ENCODE measurements at regions not wholly inside any gene's neighbourhood (a gene's known extent, or its start where the extent isn't known, plus 50 kb on each side); places are given as distances from the start of the nearest gene placed in this dataset.

GRCh38 chr20:17859002-17859615 lies 109.5 kb downstream of the SNX5 start (continued):
- TF ChIP-seq BRD4 (CRISPR knock-in tag; IDR thresholded peaks at IDR 0.05) = peak; percentile 99
- peak; percentile 99 for TF ChIP-seq TOPORS (CRISPR knock-in tag; IDR thresholded peaks at IDR 0.05)
- TF ChIP-seq JUNB (CRISPR knock-in tag; IDR thresholded peaks at IDR 0.05; ENCODE audit: borderline replicate concordance) = peak; percentile 57; the same call in 1 of the 2 replicates
- peak; percentile 93 for TF ChIP-seq TCF7L2 (IDR thresholded peaks at IDR 0.05; ENCODE audit: low read depth, low read length)
- no peak for TF ChIP-seq PRDM15 (CRISPR knock-in tag; IDR thresholded peaks at IDR 0.05)
- TF ChIP-seq RXRB (CRISPR knock-in tag; IDR thresholded peaks at IDR 0.05; ENCODE audit: borderline replicate concordance) = peak; percentile 100
- no peak for TF ChIP-seq HNRNPUL1 (IDR thresholded peaks at IDR 0.05; ENCODE audit: low read depth, low read length)
- TF ChIP-seq MAF1 (CRISPR knock-in tag; IDR thresholded peaks at IDR 0.05; ENCODE audit: borderline replicate concordance) = peak; percentile 88; the same call in 1 of the 2 replicates
- TF ChIP-seq RNF219 (CRISPR knock-in tag; IDR thresholded peaks at IDR 0.05) = 0 out of 2 replicates have a peak, but pooled peaks have one; percentile 58
- TF ChIP-seq SMARCC2 (IDR thresholded peaks at IDR 0.05) = peak; percentile 92; the same call in 1 of the 2 replicates
- TF ChIP-seq, protein P1, sequence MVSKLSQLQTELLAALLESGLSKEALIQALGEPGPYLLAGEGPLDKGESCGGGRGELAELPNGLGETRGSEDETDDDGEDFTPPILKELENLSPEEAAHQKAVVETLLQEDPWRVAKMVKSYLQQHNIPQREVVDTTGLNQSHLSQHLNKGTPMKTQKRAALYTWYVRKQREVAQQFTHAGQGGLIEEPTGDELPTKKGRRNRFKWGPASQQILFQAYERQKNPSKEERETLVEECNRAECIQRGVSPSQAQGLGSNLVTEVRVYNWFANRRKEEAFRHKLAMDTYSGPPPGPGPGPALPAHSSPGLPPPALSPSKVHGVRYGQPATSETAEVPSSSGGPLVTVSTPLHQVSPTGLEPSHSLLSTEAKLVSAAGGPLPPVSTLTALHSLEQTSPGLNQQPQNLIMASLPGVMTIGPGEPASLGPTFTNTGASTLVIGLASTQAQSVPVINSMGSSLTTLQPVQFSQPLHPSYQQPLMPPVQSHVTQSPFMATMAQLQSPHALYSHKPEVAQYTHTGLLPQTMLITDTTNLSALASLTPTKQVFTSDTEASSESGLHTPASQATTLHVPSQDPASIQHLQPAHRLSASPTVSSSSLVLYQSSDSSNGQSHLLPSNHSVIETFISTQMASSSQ (IDR thresholded peaks at IDR 0.05; ENCODE audit: low read depth) = peak; percentile 87
- TF ChIP-seq, protein P1 (CRISPR knock-in tag; IDR thresholded peaks at IDR 0.05; ENCODE audit: borderline replicate concordance) = peak; percentile 98
- TF ChIP-seq DR1 (CRISPR knock-in tag; IDR thresholded peaks at IDR 0.05) = peak; percentile 90
- peak; percentile 80 for TF ChIP-seq ZNF629 (CRISPR knock-in tag; conservative IDR thresholded peaks at IDR 0.05)
- TF ChIP-seq MLXIP (CRISPR knock-in tag; IDR thresholded peaks at IDR 0.05; ENCODE audit: borderline replicate concordance) = peak; percentile 92; the same call in 1 of the 2 replicates

Data from HepG2 (cell line).